ENCODE measurements at regions not wholly inside any gene's neighbourhood (a gene's known extent, or its start where the extent isn't known, plus 50 kb on each side); places are given as distances from the start of the nearest gene placed in this dataset.

GRCh38 chr7:31398815-31399214, 58.3 kb upstream of the NEUROD6 start:
- Histone ChIP-seq H3K4me3 (ENCODE audit: low read length in 3 of 3) (no peak overlapping the region), H3K9me3 (ENCODE audit: control insufficient read depth in 2 of 3, insufficient read depth in 1 of 3, low read length in 3 of 3) (no peaks in the 10 kb centered on the region), H3K36me3 (ENCODE audit: control insufficient read depth in 2 of 3, insufficient read depth in 3 of 3, low read length in 3 of 3) (no peaks in the 10 kb centered on the region), H3K9ac (ENCODE audit: low read length in 3 of 3) (no peak overlapping the region), H3K4me1 (ENCODE audit: control insufficient read depth in 2 of 3, insufficient read depth in 2 of 3, low read depth in 1 of 3, low read length in 3 of 3) (no peaks in the 10 kb centered on the region), H3K27me3 (ENCODE audit: control insufficient read depth, insufficient read depth, low read length) (no peaks in the 10 kb centered on the region), H3K27ac (ENCODE audit: low read depth in 2 of 2, low read length in 2 of 2) (no peak overlapping the region)
- intact Hi-C loops (cut with DNase I) = no loop called here
- FAIRE-seq = no peak
- no peak for DNase-seq
- TF ChIP-seq CTCF (IDR thresholded peaks at IDR 0.05; ENCODE audit: borderline replicate concordance, extremely low read depth, insufficient read depth) = no peak

DNA sequence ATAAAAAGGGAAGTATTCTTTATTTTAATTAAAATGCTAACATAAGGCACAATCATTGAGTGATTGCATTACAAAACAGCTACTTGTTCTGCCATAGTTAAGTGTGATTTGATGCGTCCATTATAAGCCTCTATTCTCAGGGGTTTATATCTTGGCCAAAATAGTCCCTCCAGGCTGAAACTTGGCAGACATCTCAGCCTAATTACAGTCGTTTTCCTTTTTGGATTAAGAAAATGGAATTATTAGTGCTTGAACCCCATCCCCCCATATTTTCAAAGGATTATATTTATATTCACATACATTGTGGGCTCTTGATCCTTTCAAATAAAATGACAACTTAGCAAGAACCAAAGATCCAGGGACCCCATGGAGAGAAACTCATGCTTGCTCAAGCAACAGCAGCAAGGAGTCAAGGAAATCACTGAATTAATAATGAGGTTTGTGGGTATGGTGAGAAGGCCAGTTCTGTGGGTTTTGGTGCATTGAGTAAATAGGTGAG, 66.7 kb upstream of the NEUROD6 start:
- Histone ChIP-seq H3K9ac (ENCODE audit: low read length in 3 of 3) (no peak overlapping the region), H3K36me3 (ENCODE audit: control insufficient read depth in 2 of 3, insufficient read depth in 3 of 3, low read length in 3 of 3) (no peaks in the 10 kb centered on the region), H3K27me3 (ENCODE audit: control insufficient read depth, insufficient read depth, low read length) (no peaks in the 10 kb centered on the region), H3K4me1 (ENCODE audit: control insufficient read depth in 2 of 3, insufficient read depth in 2 of 3, low read depth in 1 of 3, low read length in 3 of 3) (no peaks in the 10 kb centered on the region), H3K27ac (ENCODE audit: low read depth in 2 of 2, low read length in 2 of 2) (no peak overlapping the region), H3K4me3 (ENCODE audit: low read length in 3 of 3) (no peak overlapping the region), H3K9me3 (ENCODE audit: control insufficient read depth in 2 of 3, insufficient read depth in 1 of 3, low read length in 3 of 3) (no peaks in the 10 kb centered on the region)
- intact Hi-C loops (cut with DNase I) = no loop called here
- no peak for TF ChIP-seq CTCF (IDR thresholded peaks at IDR 0.05; ENCODE audit: borderline replicate concordance, extremely low read depth, insufficient read depth)
- no peak for FAIRE-seq
- no peak for DNase-seq

DNA sequence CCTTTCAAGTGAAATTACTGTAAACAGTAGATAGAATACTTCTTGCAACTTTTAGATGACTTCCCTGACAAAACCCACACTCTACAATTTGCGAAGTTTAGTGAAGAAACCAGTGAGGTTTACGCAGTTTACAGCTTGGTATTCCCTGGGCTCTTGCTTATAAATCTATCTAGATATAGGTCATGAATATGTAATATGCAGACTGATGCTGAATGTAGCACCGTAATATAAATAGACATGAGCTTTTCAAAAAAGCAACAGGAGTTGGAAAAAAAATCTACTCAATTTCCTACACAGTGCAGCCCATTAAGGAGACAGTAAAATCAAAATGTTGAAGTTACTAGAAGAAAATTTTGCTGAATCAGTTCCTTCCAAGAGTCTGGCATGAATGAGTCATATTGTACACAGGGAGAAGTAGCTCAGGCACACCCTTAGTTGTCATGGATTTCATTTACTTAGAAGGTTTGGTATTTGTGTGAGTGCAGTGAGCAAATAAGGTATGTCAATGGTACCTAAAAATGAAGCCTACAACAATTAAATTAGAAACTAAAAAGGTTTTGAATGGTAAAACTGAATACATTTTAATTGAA, 67.7 kb upstream of the NEUROD6 start:
- FAIRE-seq (no peak), DNase-seq (no peak)
- no peaks in the 10 kb centered on the region for H3K9me3 ChIP-seq (ENCODE audit: control insufficient read depth in 2 of 3, insufficient read depth in 1 of 3, low read length in 3 of 3)
- H3K4me1 ChIP-seq (ENCODE audit: control insufficient read depth in 2 of 3, insufficient read depth in 2 of 3, low read depth in 1 of 3, low read length in 3 of 3) = no peaks in the 10 kb centered on the region
- no peak overlapping the region for H3K9ac ChIP-seq (ENCODE audit: low read length in 3 of 3)
- H3K27me3 ChIP-seq (ENCODE audit: control insufficient read depth, insufficient read depth, low read length) = no peaks in the 10 kb centered on the region
- no peak for TF ChIP-seq CTCF (IDR thresholded peaks at IDR 0.05; ENCODE audit: borderline replicate concordance, extremely low read depth, insufficient read depth)
- no peak overlapping the region for H3K27ac ChIP-seq (ENCODE audit: low read depth in 2 of 2, low read length in 2 of 2)
- intact Hi-C loops (cut with DNase I) = no loop called here
- H3K36me3 ChIP-seq (ENCODE audit: control insufficient read depth in 2 of 3, insufficient read depth in 3 of 3, low read length in 3 of 3) = no peaks in the 10 kb centered on the region
- no peak overlapping the region for H3K4me3 ChIP-seq (ENCODE audit: low read length in 3 of 3)

- Histone ChIP-seq H3K9ac (ENCODE audit: low read length in 3 of 3) (no peak overlapping the region), H3K36me3 (ENCODE audit: control insufficient read depth in 2 of 3, insufficient read depth in 3 of 3, low read length in 3 of 3) (no peaks in the 10 kb centered on the region), H3K27ac (ENCODE audit: low read depth in 2 of 2, low read length in 2 of 2) (no peak overlapping the region), H3K9me3 (ENCODE audit: control insufficient read depth in 2 of 3, insufficient read depth in 1 of 3, low read length in 3 of 3) (no peaks in the 10 kb centered on the region), H3K4me1 (ENCODE audit: control insufficient read depth in 2 of 3, insufficient read depth in 2 of 3, low read depth in 1 of 3, low read length in 3 of 3) (no peaks in the 10 kb centered on the region), H3K27me3 (ENCODE audit: control insufficient read depth, insufficient read depth, low read length) (no peaks in the 10 kb centered on the region), H3K4me3 (ENCODE audit: low read length in 3 of 3) (no peak overlapping the region)
- no peak for DNase-seq
- no peak for TF ChIP-seq CTCF (IDR thresholded peaks at IDR 0.05; ENCODE audit: borderline replicate concordance, extremely low read depth, insufficient read depth)
- intact Hi-C loops (cut with DNase I) = no loop called here
- no peak for FAIRE-seq
Measured at GRCh38 chr7:31410265-31410664, 69.7 kb upstream of the NEUROD6 start.
